A673 (cell line): ENCODE measurements at regions not wholly inside any gene's neighbourhood (a gene's known extent, or its start where the extent isn't known, plus 50 kb on each side); places are given as distances from the start of the nearest gene placed in this dataset.

Experiments used
- BruUV-seq: library from RNA; stranded (reverse); fragments of 400-500 nt; replicated peaks from 2 replicates; lab custom pipeline; 2021; lab: Mats Ljungman, UMichigan
- CTCF ChIA-PET: fragments of 300-600 bp; sonication (Branson Sonifier 250); formaldehyde crosslinking; loops from one replicate; lab custom pipeline; 2022; ENCODE audit warnings: antibody characterized with exemption; lab: Charles Lee
- POLR2A ChIA-PET: fragments of 300-600 bp; sonication (Branson Sonifier 250); formaldehyde crosslinking; loops from one replicate; lab custom pipeline; 2022; ENCODE audit warnings: antibody characterized with exemption; ENCODE audit not compliant: low non-redundant PET; lab: Charles Lee
- DNase-seq: peaks from one replicate; pipeline ENCODE4 v3.0.0-alpha.2; 2015; ENCODE audit warnings: low spot score
- H3K27ac ChIP-seq: fragments of 200-600 bp; sonication (generic); 2 replicates; pipeline ENCODE4 v1.5.1; 2016; ENCODE audit warnings: mixed run types, low read depth, mild to moderate bottlenecking, mixed read lengths, antibody characterized with exemption, low read length; ENCODE audit not compliant: poor library complexity, severe bottlenecking
- H3K27me3 ChIP-seq: fragments of 200-600 bp; sonication (generic); replicated peaks from 2 replicates; pipeline ENCODE4 v1.6.1; 2017; ENCODE audit warnings: mixed run types, low read depth, mild to moderate bottlenecking, mixed read lengths, antibody characterized with exemption, low read length; ENCODE audit not compliant: insufficient read depth, poor library complexity
- H3K36me3 ChIP-seq: fragments of 200-600 bp; sonication (generic); 2 replicates; pipeline ENCODE4 v1.6.1; 2016; ENCODE audit warnings: mixed run types, mild to moderate bottlenecking, mixed read lengths, antibody characterized with exemption, low read length; ENCODE audit not compliant: insufficient read depth, poor library complexity, severe bottlenecking
- H3K4me1 ChIP-seq: fragments of 200-600 bp; sonication (generic); 2 replicates; pipeline ENCODE4 v1.6.1; 2017; ENCODE audit warnings: mixed run types, mild to moderate bottlenecking, mixed read lengths, antibody characterized with exemption, low read length; ENCODE audit not compliant: insufficient read depth, poor library complexity, severe bottlenecking
- H3K4me3 ChIP-seq: fragments of 200-600 bp; sonication (generic); 2 replicates; pipeline ENCODE4 v1.5.1; 2016; ENCODE audit warnings: low read depth, mixed run types, mild to moderate bottlenecking, mixed read lengths, low read length; ENCODE audit not compliant: poor library complexity, severe bottlenecking
- H3K9me3 ChIP-seq: fragments of 200-600 bp; sonication (generic); 2 replicates; pipeline ENCODE4 v1.6.1; 2016; ENCODE audit warnings: mixed run types, low read depth, mild to moderate bottlenecking, mixed read lengths, antibody characterized with exemption, low read length; ENCODE audit not compliant: poor library complexity, severe bottlenecking
- CTCF ChIP-seq: fragments of 300-800, 200-600 bp; sonication (generic); conservative IDR thresholded peaks from 2 replicates; pipeline ENCODE4 v1.5.1; 2017; ENCODE audit warnings: low read depth, mild to moderate bottlenecking, antibody characterized with exemption, low read length, moderate library complexity, mixed read lengths
- EZH2 ChIP-seq: fragments of 200-600 bp; sonication (generic); IDR thresholded peaks from 2 replicates; pipeline ENCODE4 v1.6.1; 2017; ENCODE audit warnings: borderline replicate concordance, low read depth, mild to moderate bottlenecking, mixed read lengths, antibody characterized with exemption, low read length; ENCODE audit not compliant: poor library complexity, severe bottlenecking
- intact Hi-C: fragments of 100-400 bp; cut with micrococcal nuclease; formaldehyde crosslinking; loops from one replicate; pipeline ENCODE4 v1.10.0; 2022; ENCODE audit not compliant: unreplicated experiment

DNA sequence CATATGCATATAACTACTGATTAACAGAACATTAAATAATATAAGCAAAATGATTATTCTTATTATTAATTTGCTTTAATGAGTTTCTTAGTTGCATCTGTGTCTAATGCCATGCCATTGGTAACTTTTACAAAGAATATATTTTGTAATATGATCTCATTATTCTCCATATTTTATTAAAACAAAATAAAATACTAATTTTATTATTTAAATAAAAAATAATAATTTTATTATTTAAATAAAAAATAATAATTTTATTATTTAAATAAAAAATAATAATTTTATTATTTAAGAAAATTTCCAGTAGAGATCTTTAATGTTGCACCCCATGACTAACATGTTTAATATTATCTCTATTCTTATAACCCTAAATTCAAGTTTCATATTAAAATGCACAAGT is 771.1 kb downstream of the NR2F2 start:
- POLR2A ChIA-PET, result no interaction called here
- no peaks in the 10 kb centered on the region for H3K4me1 ChIP-seq
- no peak overlapping the region for H3K27ac ChIP-seq
- CTCF ChIA-PET, result no interaction called here
- H3K4me3 ChIP-seq, result no peak overlapping the region
- intact Hi-C loops, result no loop called here
- no peak for DNase-seq
- H3K27me3 ChIP-seq, result no peaks in the 10 kb centered on the region
- TF ChIP-seq EZH2 (no peak), CTCF (no peak)
- no peaks in the 10 kb centered on the region for H3K9me3 ChIP-seq
- BruUV-seq, result no TSS peak
- H3K36me3 ChIP-seq, result no peaks in the 10 kb centered on the region

DNA sequence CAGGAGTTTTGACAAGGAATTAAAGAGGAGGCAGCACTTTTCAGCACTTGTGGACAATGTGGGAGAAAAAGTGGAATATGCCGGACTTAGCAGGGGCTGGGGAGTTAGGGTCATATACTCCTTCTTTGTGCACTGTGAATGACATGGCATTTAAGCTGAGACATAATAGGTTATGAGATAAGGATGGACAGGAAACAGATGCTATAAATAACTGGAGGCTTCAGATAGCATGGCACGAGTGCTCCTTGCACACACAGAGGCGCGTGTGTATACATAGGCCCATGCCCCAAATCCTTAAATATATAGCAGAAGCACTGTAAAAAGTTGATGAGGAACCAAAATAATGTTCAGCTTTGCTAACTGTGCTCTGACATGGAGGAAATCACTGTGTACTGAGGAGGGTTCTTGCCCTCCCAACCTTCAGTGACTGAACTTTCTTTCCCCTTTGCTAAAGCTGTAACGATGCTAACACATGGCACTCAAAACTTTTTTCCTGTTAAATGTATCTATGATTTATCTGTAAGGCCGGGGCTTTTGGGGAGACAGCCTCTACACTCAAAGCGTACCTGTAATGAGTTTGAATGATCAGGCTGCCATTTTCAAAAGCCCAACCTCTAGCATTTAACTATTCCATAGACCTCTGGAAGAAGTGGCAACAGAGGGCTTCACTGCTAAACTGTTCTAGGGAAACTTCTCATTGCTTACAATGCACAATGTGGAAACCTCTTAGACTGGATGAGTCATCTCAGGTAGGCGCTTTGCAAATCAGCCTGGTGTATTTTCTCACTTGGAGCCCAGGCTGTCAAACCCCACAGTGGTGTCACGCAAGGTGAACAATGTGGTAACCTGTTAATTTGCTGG is 784.6 kb downstream of the NR2F2 start:
- TF ChIP-seq CTCF (no peak), EZH2 (no peak)
- H3K4me1 ChIP-seq, result no peaks in the 10 kb centered on the region
- intact Hi-C loops, result no loop called here
- no peak overlapping the region for H3K4me3 ChIP-seq
- no TSS peak for BruUV-seq
- POLR2A ChIA-PET, result no interaction called here
- no peak overlapping the region for H3K27ac ChIP-seq
- no peaks in the 10 kb centered on the region for H3K27me3 ChIP-seq
- peaks cover 7% of the 10 kb centered on the region for H3K9me3 ChIP-seq
- no peaks in the 10 kb centered on the region for H3K36me3 ChIP-seq
- DNase-seq, result no peak
- CTCF ChIA-PET, result no interaction called here

DNA sequence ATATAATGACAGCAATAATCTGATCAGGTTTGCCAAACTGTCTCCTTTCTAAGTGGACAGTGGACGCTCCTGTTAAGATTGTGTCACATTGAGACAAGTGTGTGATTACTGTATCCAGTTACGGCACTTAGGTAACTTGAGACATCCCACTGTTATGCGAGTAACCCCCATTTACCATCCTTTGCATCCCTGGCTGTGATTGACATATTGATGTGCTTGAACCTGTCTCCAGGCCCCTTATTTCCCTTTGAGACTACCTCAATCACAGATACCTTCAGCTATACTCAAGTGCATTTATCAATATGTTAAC is 785.2 kb downstream of the NR2F2 start:
- no peaks in the 10 kb centered on the region for H3K27me3 ChIP-seq
- H3K4me3 ChIP-seq, result no peak overlapping the region
- ChIA-PET CTCF (no interaction called here), POLR2A (no interaction called here)
- no peak for DNase-seq
- intact Hi-C loops, result no loop called here
- no peaks in the 10 kb centered on the region for H3K36me3 ChIP-seq
- H3K9me3 ChIP-seq, result peaks cover 7% of the 10 kb centered on the region
- TF ChIP-seq CTCF (no peak), EZH2 (no peak)
- BruUV-seq, result no TSS peak
- no peak overlapping the region for H3K27ac ChIP-seq
- no peaks in the 10 kb centered on the region for H3K4me1 ChIP-seq
